ENCODE measurements at regions not wholly inside any gene's neighbourhood (a gene's known extent, or its start where the extent isn't known, plus 50 kb on each side); places are given as distances from the start of the nearest gene placed in this dataset.

DNA sequence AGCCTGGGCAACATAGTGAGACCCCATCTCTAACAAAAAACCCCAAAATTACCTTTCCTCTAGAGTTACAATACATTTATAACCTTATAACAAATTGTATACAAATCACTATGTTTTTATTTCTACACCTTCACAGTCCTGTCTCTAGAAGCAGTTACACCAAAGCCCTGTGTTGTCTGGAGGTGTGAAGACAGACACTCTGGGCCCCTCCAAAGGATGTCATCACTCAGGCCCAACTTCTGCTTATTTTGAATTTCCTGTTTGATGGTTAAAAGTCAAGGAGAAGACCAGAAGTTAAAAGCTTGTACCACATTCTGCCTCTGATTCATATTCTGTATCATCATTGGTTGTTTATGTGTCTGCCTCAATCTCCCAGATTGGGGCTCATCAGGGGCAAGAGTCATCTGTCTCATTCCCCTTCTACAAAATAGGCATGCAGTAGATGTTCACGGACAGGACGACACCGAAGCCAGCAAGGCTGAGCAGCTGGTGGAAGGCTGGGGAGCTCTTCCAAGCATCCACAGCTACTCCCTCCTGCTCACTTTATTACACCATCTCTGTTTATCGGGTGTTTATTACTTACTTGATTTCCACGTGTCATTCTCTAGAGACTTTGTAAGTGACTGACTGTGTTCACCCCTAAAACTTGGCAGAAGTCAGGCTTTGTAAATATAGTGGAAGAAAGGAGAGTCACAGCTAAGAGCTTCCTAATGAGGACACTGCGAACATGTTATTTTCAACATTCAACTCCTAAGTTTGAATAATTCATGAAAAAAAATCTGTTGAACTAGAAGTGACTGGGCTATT lies 136.8 kb upstream of the ANKRD28 start:
- in situ Hi-C loops (cut with MboI): no loop called here
- intact Hi-C loops (cut with micrococcal nuclease; ENCODE audit: unreplicated experiment): no loop called here

More for the DNA sequence above, 136.8 kb upstream of the ANKRD28 start:
- 67% methylated on average over 6 of the region's 6 CpGs for WGBS (ENCODE audit: insufficient coverage, insufficient replicate concordance, low lambda C conversion rate, missing lambda C conversion rate)
- ChIA-PET RAD21 (ENCODE audit: unreplicated experiment) (no interaction called here), SMC1A (ENCODE audit: uncharacterized antibody, unreplicated experiment) (no interaction called here), POLR2A (no interaction called here), CTCF (no interaction called here)
- Histone ChIP-seq H3K9ac (ENCODE audit: control insufficient read depth, insufficient read depth, low read length) (no peak overlapping the region), H3K9me3 (replicated peaks; ENCODE audit: control insufficient read depth, insufficient read depth, low read length) (no peaks in the 10 kb centered on the region), H3K4me2 (ENCODE audit: control insufficient read depth, insufficient read depth) (no peak overlapping the region), H3K27me3 (replicated peaks in 1 of 2; ENCODE audit: control insufficient read depth in 2 of 2, insufficient read depth in 2 of 2, low read length in 1 of 2) (no peaks in the 10 kb centered on the region), H3K27ac (ENCODE audit: control insufficient read depth, insufficient read depth) (no peak overlapping the region), H3K36me3 (ENCODE audit: control insufficient read depth in 2 of 2, insufficient read depth in 2 of 2, low read length in 1 of 2) (no peaks in the 10 kb centered on the region), H3K79me2 (ENCODE audit: control insufficient read depth, insufficient read depth, low read length) (no peaks in the 10 kb centered on the region), H3K4me3 (no peak overlapping the region), H3K4me1 (ENCODE audit: control insufficient read depth, insufficient read depth, low read length) (no peaks in the 10 kb centered on the region), H2AFZ (ENCODE audit: control insufficient read depth, low read depth, low read length) (no peak overlapping the region), H4K20me1 (ENCODE audit: control insufficient read depth, insufficient read depth) (no peaks in the 10 kb centered on the region)
- ATAC-seq (no peak), DNase-seq (ENCODE audit: low read depth, low spot score) (no peak), FAIRE-seq (no peak)
- TF ChIP-seq KLF5 (IDR thresholded peaks at IDR 0.05; ENCODE audit: partially characterized antibody) (no peak), ZSCAN29 (IDR thresholded peaks at IDR 0.05) (no peak), MXI1 (IDR thresholded peaks at IDR 0.05; ENCODE audit: low read depth, low read length) (no peak), HDAC2 (IDR thresholded peaks at IDR 0.05) (no peak), BACH1 (IDR thresholded peaks at IDR 0.05; ENCODE audit: borderline replicate concordance) (no peak), ZBED1 (IDR thresholded peaks at IDR 0.05; ENCODE audit: borderline replicate concordance) (no peak), MEF2A (IDR thresholded peaks at IDR 0.05; ENCODE audit: insufficient read depth, low read depth, low read length) (no peak), STAT1 (conservative IDR thresholded peaks at IDR 0.05) (no peak), ZNF24 (IDR thresholded peaks at IDR 0.05) (no peak), MTA3 (IDR thresholded peaks at IDR 0.05; ENCODE audit: borderline replicate concordance, low read length) (no peak), SMARCA5 (IDR thresholded peaks at IDR 0.05) (no peak), SUZ12 (IDR thresholded peaks at IDR 0.05; ENCODE audit: unreplicated experiment) (no peak), NFIC (IDR thresholded peaks at IDR 0.05; ENCODE audit: low read depth, low read length) (no peak)
- TF ChIP-seq, protein P1, sequence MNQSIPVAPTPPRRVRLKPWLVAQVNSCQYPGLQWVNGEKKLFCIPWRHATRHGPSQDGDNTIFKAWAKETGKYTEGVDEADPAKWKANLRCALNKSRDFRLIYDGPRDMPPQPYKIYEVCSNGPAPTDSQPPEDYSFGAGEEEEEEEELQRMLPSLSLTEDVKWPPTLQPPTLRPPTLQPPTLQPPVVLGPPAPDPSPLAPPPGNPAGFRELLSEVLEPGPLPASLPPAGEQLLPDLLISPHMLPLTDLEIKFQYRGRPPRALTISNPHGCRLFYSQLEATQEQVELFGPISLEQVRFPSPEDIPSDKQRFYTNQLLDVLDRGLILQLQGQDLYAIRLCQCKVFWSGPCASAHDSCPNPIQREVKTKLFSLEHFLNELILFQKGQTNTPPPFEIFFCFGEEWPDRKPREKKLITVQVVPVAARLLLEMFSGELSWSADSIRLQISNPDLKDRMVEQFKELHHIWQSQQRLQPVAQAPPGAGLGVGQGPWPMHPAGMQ (IDR thresholded peaks at IDR 0.05; ENCODE audit: borderline replicate concordance): no peak
- TF ChIP-seq, protein P2, sequence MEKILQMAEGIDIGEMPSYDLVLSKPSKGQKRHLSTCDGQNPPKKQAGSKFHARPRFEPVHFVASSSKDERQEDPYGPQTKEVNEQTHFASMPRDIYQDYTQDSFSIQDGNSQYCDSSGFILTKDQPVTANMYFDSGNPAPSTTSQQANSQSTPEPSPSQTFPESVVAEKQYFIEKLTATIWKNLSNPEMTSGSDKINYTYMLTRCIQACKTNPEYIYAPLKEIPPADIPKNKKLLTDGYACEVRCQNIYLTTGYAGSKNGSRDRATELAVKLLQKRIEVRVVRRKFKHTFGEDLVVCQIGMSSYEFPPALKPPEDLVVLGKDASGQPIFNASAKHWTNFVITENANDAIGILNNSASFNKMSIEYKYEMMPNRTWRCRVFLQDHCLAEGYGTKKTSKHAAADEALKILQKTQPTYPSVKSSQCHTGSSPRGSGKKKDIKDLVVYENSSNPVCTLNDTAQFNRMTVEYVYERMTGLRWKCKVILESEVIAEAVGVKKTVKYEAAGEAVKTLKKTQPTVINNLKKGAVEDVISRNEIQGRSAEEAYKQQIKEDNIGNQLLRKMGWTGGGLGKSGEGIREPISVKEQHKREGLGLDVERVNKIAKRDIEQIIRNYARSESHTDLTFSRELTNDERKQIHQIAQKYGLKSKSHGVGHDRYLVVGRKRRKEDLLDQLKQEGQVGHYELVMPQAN (conservative IDR thresholded peaks at IDR 0.05): no peak
- no TSS peak for BruUV-seq (replicated peaks)

All from GM12878 (cell line).